ENCODE measurements at regions not wholly inside any gene's neighbourhood (a gene's known extent, or its start where the extent isn't known, plus 50 kb on each side); places are given as distances from the start of the nearest gene placed in this dataset.
"Not testable (repeated sequence)": the region's sequence is repeated elsewhere in the genome, so short reads cannot be mapped to it uniquely, and the experiment has no call there.

DNA sequence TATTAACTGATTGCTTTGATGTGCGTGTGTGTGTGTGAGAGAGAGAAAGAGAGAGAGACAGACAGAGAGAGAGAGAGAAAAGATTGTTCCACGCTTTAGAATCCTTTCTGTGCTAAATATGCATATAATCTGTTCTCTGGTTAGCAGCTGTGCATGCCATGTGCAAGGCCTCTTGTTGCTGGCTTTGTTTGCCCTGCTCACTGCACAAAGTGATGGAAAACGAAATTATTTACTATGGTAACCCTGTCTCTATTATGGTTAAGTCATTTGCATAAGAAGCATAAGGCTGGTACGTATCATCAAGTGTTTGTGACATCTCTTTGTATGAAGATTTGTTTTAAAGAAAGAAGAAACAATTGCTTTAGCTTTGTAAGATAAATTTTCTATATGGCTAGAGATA lies 190.2 kb upstream of the POF1B start:
- Histone ChIP-seq H3K27me3 (ENCODE audit: control insufficient read depth in 1 of 2, insufficient read depth in 2 of 2, low read length in 2 of 2) (peaks cover 0 to 3% of the 10 kb centered on the region in 2 donors), H3K36me3 (ENCODE audit: control insufficient read depth in 2 of 2, insufficient read depth in 2 of 2, low read length in 1 of 2) (no peaks in the 10 kb centered on the region), H3K4me1 (ENCODE audit: control insufficient read depth in 2 of 2, insufficient read depth in 2 of 2, low read length in 1 of 2) (no peaks in the 10 kb centered on the region), H3K27ac (ENCODE audit: low read depth in 2 of 2, low read length in 1 of 2) (no peak overlapping the region), H3K9me3 (ENCODE audit: control insufficient read depth in 2 of 2, insufficient read depth in 1 of 2, low read depth in 1 of 2, low read length in 1 of 2) (no peaks in the 10 kb centered on the region), H3K4me3 (ENCODE audit: low read depth in 1 of 2, low read length in 2 of 2) (no peak overlapping the region)
- 18 to 28% methylated on average over 4 of the region's 4 CpGs for WGBS, 2 donors

DNA sequence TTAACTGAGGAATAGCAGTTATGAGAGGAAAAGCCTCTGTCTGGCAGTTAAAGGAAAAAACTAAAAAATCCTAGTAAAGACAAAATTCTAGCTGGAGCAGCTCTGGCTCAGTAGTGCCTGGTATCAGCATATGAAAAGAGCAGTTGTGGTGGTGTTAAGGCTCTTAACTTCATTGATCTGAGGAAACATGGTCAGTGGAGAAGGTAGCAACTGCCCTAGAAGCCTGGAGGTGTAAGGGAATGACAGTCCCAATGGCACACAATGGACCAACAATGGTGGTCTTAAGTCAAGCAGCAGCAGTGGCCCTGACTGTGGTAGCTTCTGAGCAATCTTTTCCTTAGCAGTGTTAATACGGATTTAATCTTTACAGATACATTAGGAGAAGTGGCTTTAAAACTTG lies 189.6 kb upstream of the POF1B start:
- H3K36me3 ChIP-seq (ENCODE audit: control insufficient read depth in 2 of 2, insufficient read depth in 2 of 2, low read length in 1 of 2) = no peaks in the 10 kb centered on the region
- no peak overlapping the region for H3K27ac ChIP-seq (ENCODE audit: low read depth in 2 of 2, low read length in 1 of 2)
- no peaks in the 10 kb centered on the region for H3K4me1 ChIP-seq (ENCODE audit: control insufficient read depth in 2 of 2, insufficient read depth in 2 of 2, low read length in 1 of 2)
- WGBS, 2 donors = 32 to 48% methylated on average over 1 of the region's 1 CpG
- peaks cover 0 to 3% of the 10 kb centered on the region in 2 donors for H3K27me3 ChIP-seq (ENCODE audit: control insufficient read depth in 1 of 2, insufficient read depth in 2 of 2, low read length in 2 of 2)
- no peak overlapping the region for H3K4me3 ChIP-seq (ENCODE audit: low read depth in 1 of 2, low read length in 2 of 2)
- H3K9me3 ChIP-seq (ENCODE audit: control insufficient read depth in 2 of 2, insufficient read depth in 1 of 2, low read depth in 1 of 2, low read length in 1 of 2) = no peaks in the 10 kb centered on the region

DNA sequence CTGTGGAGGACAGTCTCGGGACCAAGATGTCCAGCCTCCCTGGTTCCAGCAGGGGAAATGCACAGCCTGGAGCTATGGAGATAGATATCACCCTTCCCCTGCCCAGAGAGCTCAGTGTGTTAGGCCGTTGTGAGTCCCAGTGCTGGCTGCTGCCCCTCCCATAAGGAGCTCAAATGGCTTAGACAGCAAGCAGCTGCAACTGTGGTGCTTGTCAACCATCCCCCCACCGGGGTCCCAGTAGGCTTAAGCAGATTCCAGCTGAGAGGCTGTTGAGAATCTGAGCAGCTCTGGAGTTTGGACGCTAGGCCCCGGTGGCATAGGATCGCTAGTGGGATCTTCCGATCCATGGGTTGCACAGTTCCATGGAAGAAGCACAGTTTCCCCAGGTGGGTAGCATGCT lies 181.8 kb upstream of the POF1B start:
- H3K27ac ChIP-seq (ENCODE audit: low read depth in 2 of 2, low read length in 1 of 2) = no peak overlapping the region
- no peaks in the 10 kb centered on the region for H3K27me3 ChIP-seq (ENCODE audit: control insufficient read depth in 1 of 2, insufficient read depth in 2 of 2, low read length in 2 of 2)
- no peak overlapping the region for H3K4me3 ChIP-seq (ENCODE audit: low read depth in 1 of 2, low read length in 2 of 2)
- no peaks in the 10 kb centered on the region for H3K9me3 ChIP-seq (ENCODE audit: control insufficient read depth in 2 of 2, insufficient read depth in 1 of 2, low read depth in 1 of 2, low read length in 1 of 2)
- no peaks in the 10 kb centered on the region for H3K4me1 ChIP-seq (ENCODE audit: control insufficient read depth in 2 of 2, insufficient read depth in 2 of 2, low read length in 1 of 2)
- 72 to 75% methylated on average over 7 of the region's 7 CpGs for WGBS, 2 donors
- no peaks in the 10 kb centered on the region for H3K36me3 ChIP-seq (ENCODE audit: control insufficient read depth in 2 of 2, insufficient read depth in 2 of 2, low read length in 1 of 2)

DNA sequence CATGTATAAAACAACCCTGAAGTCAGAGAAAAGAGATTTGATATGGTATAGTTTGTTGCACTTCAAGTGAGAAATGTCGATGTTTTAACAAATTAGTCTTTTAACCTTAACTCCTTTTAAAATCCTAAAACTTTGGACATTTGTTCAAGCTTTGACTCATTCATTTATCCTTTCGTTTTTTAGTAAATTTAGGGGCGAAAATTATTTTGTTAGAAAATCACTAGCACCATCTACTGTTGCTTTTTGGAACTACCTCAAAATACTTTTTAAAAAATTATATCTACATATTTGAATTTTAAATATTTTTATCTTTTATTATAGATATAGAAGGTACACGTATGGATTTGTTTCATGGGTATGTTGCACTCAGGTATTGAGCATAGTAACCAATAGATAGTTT lies 165.1 kb upstream of the POF1B start:
- Histone ChIP-seq H3K9me3 (ENCODE audit: control insufficient read depth in 2 of 2, insufficient read depth in 1 of 2, low read depth in 1 of 2, low read length in 1 of 2) (no peaks in the 10 kb centered on the region), H3K27me3 (ENCODE audit: control insufficient read depth in 1 of 2, insufficient read depth in 2 of 2, low read length in 2 of 2) (no peaks in the 10 kb centered on the region), H3K4me1 (ENCODE audit: control insufficient read depth in 2 of 2, insufficient read depth in 2 of 2, low read length in 1 of 2) (no peaks in the 10 kb centered on the region), H3K27ac (ENCODE audit: low read depth in 2 of 2, low read length in 1 of 2) (no peak overlapping the region), H3K4me3 (ENCODE audit: low read depth in 1 of 2, low read length in 2 of 2) (no peak overlapping the region), H3K36me3 (ENCODE audit: control insufficient read depth in 2 of 2, insufficient read depth in 2 of 2, low read length in 1 of 2) (no peaks in the 10 kb centered on the region)
- WGBS, 2 donors = 5 to 6% methylated on average over 4 of the region's 4 CpGs

DNA sequence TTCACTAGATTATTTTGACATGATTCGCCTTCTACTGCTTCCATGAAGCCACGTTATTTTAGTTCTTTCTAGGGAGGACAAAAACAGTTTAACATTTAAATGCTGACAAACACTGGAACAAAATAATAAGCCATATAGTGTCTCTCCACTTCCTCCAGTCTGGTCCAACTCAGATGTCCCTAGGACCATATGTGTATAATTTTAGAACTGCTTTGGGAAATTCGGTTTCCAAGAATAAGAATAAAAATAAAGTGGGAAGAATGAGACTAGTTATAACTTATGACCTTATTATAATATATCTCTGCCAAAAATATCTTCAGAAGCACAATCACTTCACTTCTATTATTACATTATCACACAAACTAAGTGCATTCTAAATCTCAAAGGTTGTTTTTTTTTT lies 164.4 kb upstream of the POF1B start:
- 63 to 69% methylated on average over 3 of the region's 3 CpGs for WGBS, 2 donors
- no peaks in the 10 kb centered on the region for H3K9me3 ChIP-seq (ENCODE audit: control insufficient read depth in 2 of 2, insufficient read depth in 1 of 2, low read depth in 1 of 2, low read length in 1 of 2)
- no peak overlapping the region for H3K27ac ChIP-seq (ENCODE audit: low read depth in 2 of 2, low read length in 1 of 2)
- no peaks in the 10 kb centered on the region for H3K4me1 ChIP-seq (ENCODE audit: control insufficient read depth in 2 of 2, insufficient read depth in 2 of 2, low read length in 1 of 2)
- H3K36me3 ChIP-seq (ENCODE audit: control insufficient read depth in 2 of 2, insufficient read depth in 2 of 2, low read length in 1 of 2) = no peaks in the 10 kb centered on the region
- no peaks in the 10 kb centered on the region for H3K27me3 ChIP-seq (ENCODE audit: control insufficient read depth in 1 of 2, insufficient read depth in 2 of 2, low read length in 2 of 2)
- no peak overlapping the region for H3K4me3 ChIP-seq (ENCODE audit: low read depth in 1 of 2, low read length in 2 of 2)

DNA sequence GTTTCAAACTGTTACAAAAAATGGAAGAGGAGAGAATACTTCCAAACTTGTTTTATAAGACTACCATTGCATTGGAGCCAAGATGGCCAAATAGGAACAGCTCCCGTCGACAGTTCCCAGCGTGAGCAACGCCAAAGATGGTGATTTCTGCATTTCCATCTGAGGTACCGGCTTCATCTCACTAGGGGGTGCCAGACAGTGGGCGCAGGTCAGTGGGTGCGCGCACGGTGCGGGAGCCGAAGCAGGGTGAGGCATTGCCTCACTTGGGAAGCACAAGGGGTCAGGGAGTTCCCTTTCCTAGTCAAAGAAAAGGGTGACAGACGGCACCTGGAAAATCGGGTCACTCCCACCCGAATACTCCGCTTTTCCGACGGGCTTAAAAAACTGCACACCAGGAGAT lies 149.7 kb upstream of the POF1B start:
- not testable (repeated sequence) for H3K4me1 ChIP-seq (ENCODE audit: control insufficient read depth in 2 of 2, insufficient read depth in 2 of 2, low read length in 1 of 2); H3K9me3 ChIP-seq (ENCODE audit: control insufficient read depth in 2 of 2, insufficient read depth in 1 of 2, low read depth in 1 of 2, low read length in 1 of 2); H3K4me3 ChIP-seq (ENCODE audit: low read depth in 1 of 2, low read length in 2 of 2); H3K36me3 ChIP-seq (ENCODE audit: control insufficient read depth in 2 of 2, insufficient read depth in 2 of 2, low read length in 1 of 2); H3K27me3 ChIP-seq (ENCODE audit: control insufficient read depth in 1 of 2, insufficient read depth in 2 of 2, low read length in 2 of 2); H3K27ac ChIP-seq (ENCODE audit: low read depth in 2 of 2, low read length in 1 of 2)
- WGBS, 2 donors = 87 to 91% methylated on average over 17 of the region's 17 CpGs

DNA sequence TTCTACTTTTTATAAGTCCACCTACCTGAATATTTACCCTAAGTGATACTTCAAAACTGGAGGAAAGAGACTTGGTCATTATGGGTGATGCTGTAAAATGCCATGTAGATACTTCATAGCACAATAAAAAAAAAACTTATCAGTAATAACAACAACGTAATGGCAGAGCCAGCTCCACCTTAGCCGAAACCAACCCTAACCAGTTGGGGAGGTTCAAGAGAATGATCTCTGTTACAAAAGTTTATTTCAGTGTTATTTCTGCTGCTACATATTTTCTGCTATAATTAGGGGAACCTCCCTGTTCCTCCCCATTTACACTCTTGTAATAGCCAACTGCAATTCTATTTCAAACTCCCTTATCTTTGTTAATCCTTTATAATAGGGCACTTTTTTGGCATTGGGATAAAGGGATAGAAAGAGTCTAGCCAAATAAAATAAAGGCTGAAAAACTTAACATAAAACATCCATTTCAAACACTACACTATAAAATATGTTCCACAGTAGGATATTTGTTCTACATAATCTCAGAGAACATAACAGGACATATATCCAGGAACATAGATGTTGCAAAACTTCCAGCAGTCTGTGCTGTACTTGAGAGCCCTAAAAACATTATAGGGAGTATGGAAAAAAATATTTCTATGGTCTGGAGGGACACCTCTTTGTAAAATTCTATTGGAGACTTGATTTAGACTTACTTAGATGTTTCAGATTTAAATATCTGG lies 138.7 kb upstream of the POF1B start:
- Histone ChIP-seq H3K27me3 (ENCODE audit: control insufficient read depth in 1 of 2, insufficient read depth in 2 of 2, low read length in 2 of 2) (no peaks in the 10 kb centered on the region), H3K27ac (ENCODE audit: low read depth in 2 of 2, low read length in 1 of 2) (no peak overlapping the region), H3K4me3 (ENCODE audit: low read depth in 1 of 2, low read length in 2 of 2) (no peak overlapping the region), H3K36me3 (ENCODE audit: control insufficient read depth in 2 of 2, insufficient read depth in 2 of 2, low read length in 1 of 2) (no peaks in the 10 kb centered on the region), H3K9me3 (ENCODE audit: control insufficient read depth in 2 of 2, insufficient read depth in 1 of 2, low read depth in 1 of 2, low read length in 1 of 2) (no peaks in the 10 kb centered on the region), H3K4me1 (ENCODE audit: control insufficient read depth in 2 of 2, insufficient read depth in 2 of 2, low read length in 1 of 2) (no peaks in the 10 kb centered on the region)
- 52 to 59% methylated on average over 2 of the region's 2 CpGs for WGBS, 2 donors

DNA sequence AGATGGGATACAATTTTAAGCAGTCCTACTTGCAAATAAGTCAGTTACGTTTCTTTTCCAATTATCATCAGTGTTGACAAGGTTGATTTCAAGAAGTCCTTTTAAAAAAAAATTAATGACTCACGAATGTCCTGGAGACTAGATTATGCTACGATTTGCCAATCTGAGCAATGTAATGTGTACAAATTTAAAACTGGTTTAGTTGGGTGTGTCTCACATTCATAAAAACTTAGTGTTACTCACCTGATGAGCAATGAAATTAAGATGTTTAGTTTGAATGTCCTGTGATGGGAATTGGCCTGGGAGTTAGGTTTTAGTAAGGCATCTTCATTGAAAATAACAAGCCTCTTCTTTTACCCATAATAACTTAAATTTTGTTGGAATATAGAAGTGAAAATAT lies 136.7 kb upstream of the POF1B start:
- 42 to 47% methylated on average over 3 of the region's 3 CpGs for WGBS, 2 donors
- no peak overlapping the region for H3K27ac ChIP-seq (ENCODE audit: low read depth in 2 of 2, low read length in 1 of 2)

DNA sequence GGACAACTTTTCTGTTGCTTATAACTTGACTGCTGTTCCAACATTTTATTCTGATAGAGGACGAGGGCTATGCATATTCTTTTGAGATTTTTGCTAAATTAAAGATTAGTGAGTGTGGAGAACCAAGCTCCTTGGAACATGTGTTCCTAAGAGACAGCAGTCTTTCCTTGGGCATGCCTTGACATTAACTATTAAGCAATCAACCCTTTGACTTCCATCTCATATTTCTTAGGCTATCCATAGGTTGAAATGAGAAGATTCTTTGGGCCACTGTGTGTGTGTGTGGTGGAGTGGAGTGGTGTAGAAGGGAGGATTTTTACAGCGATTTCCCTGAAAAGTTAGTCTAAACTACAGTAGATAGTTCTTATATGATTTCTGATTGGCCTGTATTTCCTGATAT lies 127.4 kb upstream of the POF1B start:
- 54 to 79% methylated on average over 2 of the region's 2 CpGs for WGBS, 2 donors
- no peaks in the 10 kb centered on the region for H3K9me3 ChIP-seq (ENCODE audit: control insufficient read depth in 2 of 2, insufficient read depth in 1 of 2, low read depth in 1 of 2, low read length in 1 of 2)
- no peak overlapping the region for H3K4me3 ChIP-seq (ENCODE audit: low read depth in 1 of 2, low read length in 2 of 2)
- H3K27me3 ChIP-seq (ENCODE audit: control insufficient read depth in 1 of 2, insufficient read depth in 2 of 2, low read length in 2 of 2) = peaks cover 0 to 2% of the 10 kb centered on the region in 2 donors
- no peaks in the 10 kb centered on the region for H3K4me1 ChIP-seq (ENCODE audit: control insufficient read depth in 2 of 2, insufficient read depth in 2 of 2, low read length in 1 of 2)
- H3K27ac ChIP-seq (ENCODE audit: low read depth in 2 of 2, low read length in 1 of 2) = no peak overlapping the region
- H3K36me3 ChIP-seq (ENCODE audit: control insufficient read depth in 2 of 2, insufficient read depth in 2 of 2, low read length in 1 of 2) = no peaks in the 10 kb centered on the region

More for the DNA sequence above, 136.7 kb upstream of the POF1B start:
- Histone ChIP-seq H3K27me3 (ENCODE audit: control insufficient read depth in 1 of 2, insufficient read depth in 2 of 2, low read length in 2 of 2) (no peaks in the 10 kb centered on the region), H3K9me3 (ENCODE audit: control insufficient read depth in 2 of 2, insufficient read depth in 1 of 2, low read depth in 1 of 2, low read length in 1 of 2) (no peaks in the 10 kb centered on the region), H3K4me3 (ENCODE audit: low read depth in 1 of 2, low read length in 2 of 2) (no peak overlapping the region), H3K4me1 (ENCODE audit: control insufficient read depth in 2 of 2, insufficient read depth in 2 of 2, low read length in 1 of 2) (no peaks in the 10 kb centered on the region), H3K36me3 (ENCODE audit: control insufficient read depth in 2 of 2, insufficient read depth in 2 of 2, low read length in 1 of 2) (no peaks in the 10 kb centered on the region)

DNA sequence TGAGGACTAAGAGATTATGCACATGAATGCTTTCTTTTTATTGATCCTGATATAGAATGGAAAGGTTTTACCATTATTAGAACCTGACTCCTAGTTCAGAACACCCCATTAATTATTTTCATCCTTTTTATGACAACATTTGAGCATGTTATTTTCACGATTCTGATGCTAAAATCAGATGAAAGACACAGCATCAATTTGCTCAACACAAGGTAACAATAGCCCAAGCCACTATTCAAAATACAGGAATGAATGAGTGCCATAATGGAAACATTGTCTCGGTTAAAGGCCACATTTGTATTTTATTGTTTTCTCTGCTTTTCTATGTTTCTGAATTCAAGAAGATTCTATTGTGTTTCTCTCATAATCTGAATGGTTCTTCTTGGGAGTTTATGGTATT lies 126.3 kb upstream of the POF1B start:
- no peaks in the 10 kb centered on the region for H3K9me3 ChIP-seq (ENCODE audit: control insufficient read depth in 2 of 2, insufficient read depth in 1 of 2, low read depth in 1 of 2, low read length in 1 of 2)
- no peaks in the 10 kb centered on the region for H3K4me1 ChIP-seq (ENCODE audit: control insufficient read depth in 2 of 2, insufficient read depth in 2 of 2, low read length in 1 of 2)
- H3K27me3 ChIP-seq (ENCODE audit: control insufficient read depth in 1 of 2, insufficient read depth in 2 of 2, low read length in 2 of 2) = peaks cover 0 to 2% of the 10 kb centered on the region in 2 donors
- H3K36me3 ChIP-seq (ENCODE audit: control insufficient read depth in 2 of 2, insufficient read depth in 2 of 2, low read length in 1 of 2) = no peaks in the 10 kb centered on the region
- no peak overlapping the region for H3K27ac ChIP-seq (ENCODE audit: low read depth in 2 of 2, low read length in 1 of 2)
- WGBS, 2 donors = 64 to 88% methylated on average over 2 of the region's 2 CpGs
- no peak overlapping the region for H3K4me3 ChIP-seq (ENCODE audit: low read depth in 1 of 2, low read length in 2 of 2)

Data from esophagus (tissue), 2 donors.